Osteoblast (primary cell): ENCODE measurements at regions not wholly inside any gene's neighbourhood (a gene's known extent, or its start where the extent isn't known, plus 50 kb on each side); places are given as distances from the start of the nearest gene placed in this dataset.

Experiments
- DNase-seq: peaks from one replicate; pipeline ENCODE4 v3.0.0; 2011; ENCODE audit warnings: low spot score, mixed read lengths; ENCODE audit not compliant: insufficient read length; ENCODE audit errors: missing footprints
- H2AFZ ChIP-seq: 2 replicates; pipeline ENCODE4 v1.6.0; 2011; ENCODE audit warnings: mild to moderate bottlenecking, low read length
- H3K27ac ChIP-seq: 2 replicates; pipeline ENCODE4 v1.5.1; 2011; ENCODE audit warnings: mild to moderate bottlenecking, low read depth, low read length, moderate library complexity
- H3K27me3 ChIP-seq: 2 replicates; pipeline ENCODE4 v1.6.0; 2012; ENCODE audit warnings: mild to moderate bottlenecking, control low read depth, inconsistent platforms, low read length, moderate library complexity; ENCODE audit not compliant: insufficient read depth
- H3K36me3 ChIP-seq: 2 replicates; pipeline ENCODE4 v1.5.1; 2011; ENCODE audit warnings: mild to moderate bottlenecking, low read length, control low read depth, moderate library complexity; ENCODE audit not compliant: insufficient read depth
- H3K4me1 ChIP-seq: 2 replicates; pipeline ENCODE4 v1.5.1; 2011; ENCODE audit warnings: mild to moderate bottlenecking, low read length, control low read depth, moderate library complexity; ENCODE audit not compliant: insufficient read depth
- H3K4me2 ChIP-seq: 2 replicates; pipeline ENCODE4 v1.6.0; 2011; ENCODE audit warnings: mild to moderate bottlenecking, low read length; ENCODE audit not compliant: insufficient read depth
- H3K4me3 ChIP-seq: fragments of 200-600 bp; sonication (generic); 3 replicates; pipeline ENCODE4 v1.5.1; 2012; ENCODE audit warnings: mild to moderate bottlenecking, low read length, inconsistent platforms; ENCODE audit not compliant: insufficient read depth
- H3K79me2 ChIP-seq: 2 replicates; pipeline ENCODE4 v1.6.0; 2012; ENCODE audit warnings: mild to moderate bottlenecking, low read length, control low read depth, inconsistent platforms; ENCODE audit not compliant: insufficient read depth
- H3K9me3 ChIP-seq: 2 replicates; pipeline ENCODE4 v1.5.1; 2011; ENCODE audit warnings: low read depth, low read length, control low read depth
- H4K20me1 ChIP-seq: 2 replicates; pipeline ENCODE4 v1.6.0; 2012; ENCODE audit warnings: mild to moderate bottlenecking, low read length, control low read depth; ENCODE audit not compliant: insufficient read depth
- CTCF ChIP-seq: IDR thresholded peaks from 2 replicates; pipeline ENCODE4 v1.5.1; 2011; ENCODE audit warnings: mild to moderate bottlenecking, low read depth, low read length, moderate library complexity; ENCODE audit errors: extremely low read depth

GRCh38 chr2:139720056-139720455 is 939.9 kb upstream of the NXPH2 start:
- TF ChIP-seq CTCF: no peak
- H3K4me1 ChIP-seq: no peaks in the 10 kb centered on the region
- no peak overlapping the region for H2AFZ ChIP-seq
- H3K27ac ChIP-seq: no peak overlapping the region
- H4K20me1 ChIP-seq: no peaks in the 10 kb centered on the region
- H3K79me2 ChIP-seq: no peaks in the 10 kb centered on the region
- no peak overlapping the region for H3K4me3 ChIP-seq
- no peaks in the 10 kb centered on the region for H3K27me3 ChIP-seq
- H3K36me3 ChIP-seq: no peaks in the 10 kb centered on the region
- no peak overlapping the region for H3K4me2 ChIP-seq
- H3K9me3 ChIP-seq: no peaks in the 10 kb centered on the region
- no peak for DNase-seq

- Histone ChIP-seq H3K4me1 (no peaks in the 10 kb centered on the region), H3K4me2 (no peak overlapping the region), H3K27me3 (no peaks in the 10 kb centered on the region), H3K79me2 (no peaks in the 10 kb centered on the region), H3K27ac (no peak overlapping the region), H2AFZ (no peak overlapping the region), H4K20me1 (no peaks in the 10 kb centered on the region), H3K36me3 (no peaks in the 10 kb centered on the region), H3K4me3 (no peak overlapping the region), H3K9me3 (peaks cover 2% of the 10 kb centered on the region)
- DNase-seq: no peak
- no peak for TF ChIP-seq CTCF
Observed at GRCh38 chr2:139704606-139705005, 924.4 kb upstream of the NXPH2 start.

- Histone ChIP-seq H3K9me3 (peaks cover 2% of the 10 kb centered on the region), H2AFZ (no peak overlapping the region), H4K20me1 (no peaks in the 10 kb centered on the region), H3K36me3 (no peaks in the 10 kb centered on the region), H3K27me3 (no peaks in the 10 kb centered on the region), H3K79me2 (no peaks in the 10 kb centered on the region), H3K4me1 (no peaks in the 10 kb centered on the region), H3K4me3 (no peak overlapping the region), H3K4me2 (no peak overlapping the region), H3K27ac (no peak overlapping the region)
- DNase-seq: no peak
- TF ChIP-seq CTCF: no peak
Observed at GRCh38 chr2:139694327-139694726, 914.1 kb upstream of the NXPH2 start.

- H4K20me1 ChIP-seq: no peaks in the 10 kb centered on the region
- peaks cover 4% of the 10 kb centered on the region for H3K9me3 ChIP-seq
- H3K36me3 ChIP-seq: no peaks in the 10 kb centered on the region
- DNase-seq: no peak
- H3K27ac ChIP-seq: no peak overlapping the region
- TF ChIP-seq CTCF: no peak
- no peaks in the 10 kb centered on the region for H3K79me2 ChIP-seq
- H3K4me3 ChIP-seq: no peak overlapping the region
- no peaks in the 10 kb centered on the region for H3K4me1 ChIP-seq
- H2AFZ ChIP-seq: no peak overlapping the region
- no peak overlapping the region for H3K4me2 ChIP-seq
- H3K27me3 ChIP-seq: no peaks in the 10 kb centered on the region
Observed at GRCh38 chr2:139686205-139686604, 906.0 kb upstream of the NXPH2 start.
